ENCODE measurements at regions not wholly inside any gene's neighbourhood (a gene's known extent, or its start where the extent isn't known, plus 50 kb on each side); places are given as distances from the start of the nearest gene placed in this dataset.

GRCh38 chr2:236632295-236633218, 62.9 kb downstream of the ACKR3 start (continued):
- TF ChIP-seq MAX (IDR thresholded peaks at IDR 0.05) (no peak), BCL11A (IDR thresholded peaks at IDR 0.05; ENCODE audit: low read depth in 2 of 2, low read length in 2 of 2) (no peak), BRCA1 (IDR thresholded peaks at IDR 0.05; ENCODE audit: low read depth, low read length) (no peak), PHF8 (conservative IDR thresholded peaks at IDR 0.05; ENCODE audit: low read depth, low read length) (no peak), ATF2 (IDR thresholded peaks at IDR 0.05; ENCODE audit: low read length) (no peak), TAF1 (IDR thresholded peaks at IDR 0.05; ENCODE audit: low read depth, low read length) (no peak), POLR2A (IDR thresholded peaks at IDR 0.05; ENCODE audit: control extremely low read depth in 1 of 2, low read depth in 2 of 2, low read length in 2 of 2) (no peak), CHD7 (IDR thresholded peaks at IDR 0.05; ENCODE audit: insufficient replicate concordance, low read length) (no peak)

Data from H1 (cell line).